HG03342 (cell line): ENCODE measurements at regions not wholly inside any gene's neighbourhood (a gene's known extent, or its start where the extent isn't known, plus 50 kb on each side); places are given as distances from the start of the nearest gene placed in this dataset.

Experiments used
- ATAC-seq: cut with Tn5 transposase; IDR thresholded peaks from one replicate; pipeline ENCODE4 v1.9.1; 2021; ENCODE audit warnings: mild to moderate bottlenecking, moderate library complexity; ENCODE audit not compliant: unreplicated experiment

DNA sequence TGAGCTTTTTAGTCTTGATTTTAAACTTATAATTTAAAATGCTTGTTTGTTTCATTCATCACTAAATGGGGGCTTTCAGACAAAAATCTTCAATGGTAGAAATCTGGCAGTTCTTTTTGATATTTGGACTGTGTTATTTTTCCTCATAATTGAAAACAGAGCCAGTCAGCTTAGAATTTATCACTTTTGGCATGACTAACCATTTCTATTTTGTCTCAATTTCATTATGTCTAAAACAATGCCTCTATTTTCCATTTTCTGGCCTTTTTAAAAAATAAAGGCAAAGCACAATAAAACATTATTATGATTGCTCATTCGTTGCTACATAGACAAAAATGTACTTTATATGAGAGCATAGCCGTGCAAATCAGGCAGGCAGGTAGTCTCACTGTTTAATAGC is 434.5 kb downstream of the XIRP2 start:
- ATAC-seq = no peak

DNA sequence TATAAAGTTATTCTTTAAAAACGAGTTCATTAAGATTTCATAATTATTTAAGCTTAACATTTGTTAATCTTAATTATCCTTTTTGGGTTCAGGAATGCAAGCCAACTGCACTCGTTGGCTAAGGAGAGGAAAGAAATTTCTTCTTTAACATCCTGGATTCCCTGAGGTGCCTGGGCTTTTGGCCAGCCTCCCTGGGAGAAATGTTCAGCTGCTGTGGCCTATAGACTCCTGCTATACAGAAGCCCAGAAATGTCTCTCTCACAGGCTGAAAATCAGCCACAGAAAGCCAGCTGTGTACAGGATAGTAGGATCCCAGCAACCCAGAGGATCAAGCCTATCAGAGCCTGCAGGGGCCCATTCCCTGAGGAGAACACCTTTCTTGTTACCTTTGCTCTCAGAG is 430.3 kb downstream of the XIRP2 start:
- no peak for ATAC-seq

DNA sequence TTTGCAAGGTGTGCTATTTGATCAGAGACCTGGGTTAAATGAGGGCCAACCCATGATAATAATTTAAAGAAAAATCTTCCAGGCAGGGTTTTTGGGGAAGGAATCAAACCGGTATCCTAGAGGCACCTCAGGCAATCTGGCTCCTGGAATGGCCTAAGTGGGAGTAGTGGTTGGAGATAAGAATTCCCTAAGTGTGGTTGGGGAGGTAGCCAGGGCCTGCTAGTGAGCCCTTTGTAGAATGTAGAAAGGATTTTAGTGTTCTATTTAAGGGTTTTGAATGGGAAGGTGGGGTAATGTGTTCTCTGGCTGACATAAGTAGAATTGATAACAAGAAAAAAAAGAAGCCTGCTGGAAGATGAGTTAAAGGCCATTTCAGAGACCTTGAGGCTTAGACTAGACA is 422.2 kb downstream of the XIRP2 start:
- no peak for ATAC-seq
